Sigmoid colon (tissue), 3 donors: ENCODE measurements at regions not wholly inside any gene's neighbourhood (a gene's known extent, or its start where the extent isn't known, plus 50 kb on each side); places are given as distances from the start of the nearest gene placed in this dataset.

Experiments
- CTCF ChIP-seq, 4 experiments: fragments of 450-650 bp in 3 of 4; fragments of 200-600 bp in 1 of 4; IDR thresholded peaks; one replicate each; pipeline ENCODE4 v1.5.1; 2016 to 2019; ENCODE audit warnings: antibody characterized with exemption in 4 of 4, mild to moderate bottlenecking in 3 of 4, moderate library complexity in 2 of 4
- POLR2A ChIP-seq, 2 donors: fragments of 450-650 bp; IDR thresholded peaks; one replicate each; pipeline ENCODE4 v1.6.1; 2016; ENCODE audit warnings: antibody characterized with exemption in 2 of 2, mild to moderate bottlenecking in 2 of 2, moderate library complexity in 2 of 2

DNA sequence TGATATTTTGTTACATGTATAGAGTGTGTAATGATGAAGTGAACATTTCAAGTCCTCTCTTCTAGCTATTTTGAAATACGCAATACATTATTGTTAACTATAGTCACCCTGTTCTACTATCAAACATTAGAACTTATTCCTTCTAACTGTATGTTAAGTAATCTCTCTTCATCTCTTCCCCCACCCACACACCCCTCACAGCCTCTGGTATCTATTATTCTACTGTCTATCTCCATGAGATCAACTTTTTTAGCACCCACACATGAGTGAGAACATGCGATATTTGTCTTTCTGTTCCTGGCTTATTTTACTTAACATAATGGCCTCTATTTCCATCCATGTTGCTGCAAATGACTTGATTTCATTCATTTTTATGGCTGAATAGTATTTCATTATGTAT is 57.7 kb upstream of the EGR2 start:
- TF ChIP-seq POLR2A (IDR thresholded peaks at IDR 0.05), result no peak
- no peak for TF ChIP-seq CTCF (IDR thresholded peaks at IDR 0.05)
